K562 (cell line): ENCODE measurements at regions not wholly inside any gene's neighbourhood (a gene's known extent, or its start where the extent isn't known, plus 50 kb on each side); places are given as distances from the start of the nearest gene placed in this dataset.

Experiments
- CTCF ChIP-seq, 3 experiments: IDR thresholded peaks in 2 of 3; conservative IDR thresholded peaks in 1 of 3; 2 replicates each; pipeline ENCODE4 v1.5.1; 2011 to 2012; ENCODE audit warnings: low read length in 3 of 3, mild to moderate bottlenecking in 3 of 3, control low read depth in 2 of 3, improper control_type of control experiment in 1 of 3, inconsistent platforms in 1 of 3, low read depth in 1 of 3, mixed read lengths in 1 of 3, moderate library complexity in 1 of 3; ENCODE audit not compliant: insufficient read depth in 2 of 3
- ELF1 ChIP-seq: fragments of 200-800 bp; sonication (Bioruptor generic); IDR thresholded peaks from 2 replicates; pipeline ENCODE4 v1.6.1; 2016; ENCODE audit warnings: missing genetic modification characterization, missing compliant biosample characterization
- HNRNPLL ChIP-seq: fragments of 200-400 bp; formaldehyde crosslinking; IDR thresholded peaks from 2 replicates; pipeline ENCODE4 v1.6.1; 2017; ENCODE audit warnings: low read length, low read depth, mild to moderate bottlenecking; ENCODE audit not compliant: poor library complexity, severe bottlenecking
- LCOR ChIP-seq: sonication (generic); formaldehyde crosslinking; IDR thresholded peaks from 2 replicates; pipeline ENCODE4 v1.8.0; 2022; ENCODE audit warnings: mild to moderate bottlenecking, missing genetic modification reagents
- MAFF ChIP-seq: IDR thresholded peaks from 2 replicates; pipeline ENCODE4 v1.6.1; 2012; ENCODE audit warnings: low read length, improper control_type of control experiment
- NEUROD1 ChIP-seq: fragments of 150-350 bp; IDR thresholded peaks from 2 replicates; pipeline ENCODE4 v1.6.1; 2014; ENCODE audit warnings: borderline replicate concordance, low read length, low read depth; ENCODE audit not compliant: partially characterized antibody
- POLR2A ChIP-seq: fragments of 450-650 bp; conservative IDR thresholded peaks from 2 replicates; pipeline ENCODE4 v1.6.1; 2016
- SREBF1 ChIP-seq: fragments of 150-350 bp; IDR thresholded peaks from 2 replicates; pipeline ENCODE4 v1.6.1; 2014; ENCODE audit warnings: antibody characterized with exemption, low read depth, low read length, borderline replicate concordance
- TCF7L2 ChIP-seq: fragments of 150-350 bp; IDR thresholded peaks from 2 replicates; pipeline ENCODE4 v1.6.1; 2016; ENCODE audit warnings: low read depth, mild to moderate bottlenecking, low read length, moderate library complexity
- TSHZ1 ChIP-seq: fragments of 250-450 bp; sonication (Bioruptor Pico); IDR thresholded peaks from 2 replicates; pipeline ENCODE4 v1.4.0; 2020; ENCODE audit warnings: mild to moderate bottlenecking, moderate library complexity
- ZBTB26 ChIP-seq: fragments of 450-650 bp; formaldehyde crosslinking; IDR thresholded peaks from 2 replicates; pipeline ENCODE4 v1.4.0; 2022; ENCODE audit warnings: missing genetic modification characterization

GRCh38 chr11:29937526-29937925 lies 79.3 kb downstream of the KCNA4 start:
- TF ChIP-seq SREBF1 = no peak
- TF ChIP-seq TCF7L2 = no peak
- TF ChIP-seq POLR2A = no peak
- TF ChIP-seq ZBTB26 = no peak
- TF ChIP-seq LCOR (CRISPR knock-in tag) = no peak
- no peak for TF ChIP-seq HNRNPLL
- TF ChIP-seq CTCF (IDR thresholded peaks at IDR 0.05 in 2 of 3, conservative IDR thresholded peaks at IDR 0.05 in 1 of 3; ENCODE audit: insufficient read depth in 2 of 3, low read depth in 1 of 3, low read length in 3 of 3) = no peak
- TF ChIP-seq ELF1 (tag) = no peak
- no peak for TF ChIP-seq TSHZ1 (CRISPR knock-in tag)
- TF ChIP-seq NEUROD1 = no peak
- no peak for TF ChIP-seq MAFF
